ENCODE measurements at regions not wholly inside any gene's neighbourhood (a gene's known extent, or its start where the extent isn't known, plus 50 kb on each side); places are given as distances from the start of the nearest gene placed in this dataset.

DNA sequence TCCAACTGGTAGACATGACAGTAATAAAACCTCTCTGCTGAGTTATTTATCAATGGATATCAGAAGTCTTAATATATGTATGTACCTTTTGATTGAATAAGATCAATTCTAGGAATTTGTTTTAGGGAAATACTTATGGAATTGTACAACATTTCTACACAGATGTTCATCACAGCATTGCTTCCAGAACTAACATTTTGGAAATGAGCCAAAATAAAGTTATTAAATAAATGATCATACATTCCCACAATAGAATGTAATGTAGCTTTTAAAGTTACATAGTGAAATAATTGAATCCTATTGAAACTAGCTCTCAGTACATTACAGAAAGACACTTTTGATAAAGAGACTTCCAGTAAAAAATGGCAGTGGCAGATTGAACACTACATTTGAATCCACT is 481.6 kb upstream of the LRRN3 start:
- Mint-ChIP-seq H3K27me3 (ENCODE audit: low read depth) (no peaks in the 10 kb centered on the region), H3K9me3 (ENCODE audit: low read depth) (no peaks in the 10 kb centered on the region), H3K4me3 (ENCODE audit: unreplicated experiment) (no peak overlapping the region), H3K36me3 (ENCODE audit: low read depth) (no peaks in the 10 kb centered on the region), H3K27ac (ENCODE audit: unreplicated experiment) (no peak overlapping the region), H3K4me1 (ENCODE audit: low read depth) (peaks cover 5% of the 10 kb centered on the region)
- TF ChIP-seq CTCF (IDR thresholded peaks at IDR 0.05) = no peak
- DNase-seq (ENCODE audit: low spot score) = no peak

DNA sequence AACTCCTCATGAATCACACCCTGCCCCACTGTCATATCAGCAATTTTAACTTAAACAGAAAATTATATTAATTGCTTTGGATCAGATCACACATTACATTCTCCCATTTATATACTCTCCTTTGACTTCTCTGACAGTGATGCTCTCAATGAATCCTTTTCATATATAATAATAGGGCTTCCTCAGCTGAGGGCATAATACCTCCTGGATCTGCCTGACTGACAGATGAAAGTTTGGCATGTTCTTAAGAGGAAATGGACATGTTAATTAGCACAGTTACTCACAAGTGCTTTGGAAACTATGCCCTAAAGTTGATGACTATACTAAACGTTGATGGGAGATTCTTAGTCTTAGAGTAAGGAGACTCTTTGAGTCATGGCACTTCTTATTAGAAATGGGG is 478.2 kb upstream of the LRRN3 start:
- H3K27ac Mint-ChIP-seq (ENCODE audit: unreplicated experiment) = no peak overlapping the region
- no peaks in the 10 kb centered on the region for H3K27me3 Mint-ChIP-seq (ENCODE audit: low read depth)
- no peaks in the 10 kb centered on the region for H3K36me3 Mint-ChIP-seq (ENCODE audit: low read depth)
- peaks cover 11% of the 10 kb centered on the region for H3K9me3 Mint-ChIP-seq (ENCODE audit: low read depth)
- no peak for DNase-seq (ENCODE audit: low spot score)
- no peak overlapping the region for H3K4me3 Mint-ChIP-seq (ENCODE audit: unreplicated experiment)
- peaks cover 5% of the 10 kb centered on the region for H3K4me1 Mint-ChIP-seq (ENCODE audit: low read depth)
- no peak for TF ChIP-seq CTCF (IDR thresholded peaks at IDR 0.05)

All from chondrocyte (in vitro differentiated cells).